GM19023 (cell line): ENCODE measurements at regions not wholly inside any gene's neighbourhood (a gene's known extent, or its start where the extent isn't known, plus 50 kb on each side); places are given as distances from the start of the nearest gene placed in this dataset.
"Not testable (repeated sequence)": the region's sequence is repeated elsewhere in the genome, so short reads cannot be mapped to it uniquely, and the experiment has no call there.

Source experiments
- ATAC-seq: cut with Tn5 transposase; IDR thresholded peaks from one replicate; pipeline ENCODE4 v1.9.1; 2021; ENCODE audit warnings: mild to moderate bottlenecking, moderate library complexity; ENCODE audit not compliant: unreplicated experiment

DNA sequence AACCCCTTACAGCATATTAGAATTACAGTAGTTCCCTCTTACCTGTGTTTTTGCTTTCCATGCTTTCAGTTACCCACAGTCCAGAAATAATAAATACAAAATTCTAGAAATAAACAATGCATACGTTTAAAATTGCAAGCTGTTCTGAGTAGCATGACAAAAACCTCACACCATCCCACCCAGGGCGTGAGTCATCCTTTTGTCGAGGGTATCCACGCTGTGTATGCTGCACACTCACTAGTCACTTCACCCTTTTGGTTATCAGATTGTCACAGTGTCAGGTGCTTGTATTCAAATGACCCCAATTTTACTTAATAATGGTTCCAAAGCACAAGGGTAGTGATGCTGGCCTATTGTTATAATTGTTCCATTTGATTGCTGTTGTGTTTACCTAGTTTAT lies 72.5 kb upstream of the P3H2 start:
- ATAC-seq: no peak

DNA sequence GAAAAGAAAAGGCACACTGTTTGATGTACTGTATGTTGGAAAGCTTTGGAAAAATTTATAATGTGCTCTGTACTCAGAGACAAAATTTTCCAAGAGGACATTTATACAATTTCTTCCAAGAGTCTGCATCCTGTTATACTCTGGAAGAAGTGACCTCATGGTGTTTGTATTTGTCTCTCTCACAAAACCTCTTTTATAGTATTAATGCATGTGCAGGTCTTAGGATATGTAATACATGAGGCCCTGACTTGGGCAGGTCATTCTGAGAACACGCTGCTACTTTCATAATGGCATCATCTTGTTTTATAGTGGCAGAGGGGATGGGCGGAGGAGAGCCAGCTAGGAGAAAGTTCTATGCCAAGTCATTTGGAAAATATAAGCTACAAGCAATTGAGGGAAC lies 72.0 kb upstream of the P3H2 start:
- ATAC-seq: no peak

DNA sequence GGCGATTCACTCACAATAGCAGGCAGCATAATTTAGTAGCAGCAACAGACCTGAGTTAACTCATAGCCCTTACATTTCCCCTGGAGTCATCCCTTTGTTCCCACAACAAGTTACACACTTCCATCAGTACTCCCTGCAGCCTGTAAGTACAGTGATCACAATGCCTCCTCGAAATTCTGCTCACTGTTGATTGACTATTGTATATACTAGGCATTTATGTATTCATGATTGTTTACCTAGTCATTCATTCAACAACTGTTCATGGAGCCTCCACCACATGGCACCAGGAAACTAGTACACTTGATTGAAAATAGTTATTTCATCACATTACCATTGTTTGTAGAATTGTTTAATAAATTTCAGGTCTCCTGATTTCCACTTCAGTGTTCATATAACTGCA lies 71.4 kb upstream of the P3H2 start:
- no peak for ATAC-seq

DNA sequence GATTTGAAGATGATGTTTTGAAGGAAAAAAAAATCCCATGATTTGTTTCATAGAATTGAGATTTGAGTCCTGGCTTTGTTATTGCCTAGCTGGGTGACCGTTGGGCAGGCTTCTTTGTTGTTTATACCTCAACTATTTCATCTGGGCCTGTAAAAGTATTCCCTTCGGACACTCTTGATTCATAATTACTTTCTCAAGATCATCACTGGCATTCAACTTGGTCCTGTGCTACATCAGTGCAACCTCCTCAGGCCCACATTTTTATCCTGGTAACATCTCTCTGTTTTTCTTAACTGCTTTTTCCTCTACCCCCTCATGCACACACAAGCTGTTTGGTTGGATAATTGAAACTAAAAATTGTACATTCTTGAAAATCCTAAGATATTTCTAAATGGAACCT lies 67.5 kb upstream of the P3H2 start:
- ATAC-seq: no peak

DNA sequence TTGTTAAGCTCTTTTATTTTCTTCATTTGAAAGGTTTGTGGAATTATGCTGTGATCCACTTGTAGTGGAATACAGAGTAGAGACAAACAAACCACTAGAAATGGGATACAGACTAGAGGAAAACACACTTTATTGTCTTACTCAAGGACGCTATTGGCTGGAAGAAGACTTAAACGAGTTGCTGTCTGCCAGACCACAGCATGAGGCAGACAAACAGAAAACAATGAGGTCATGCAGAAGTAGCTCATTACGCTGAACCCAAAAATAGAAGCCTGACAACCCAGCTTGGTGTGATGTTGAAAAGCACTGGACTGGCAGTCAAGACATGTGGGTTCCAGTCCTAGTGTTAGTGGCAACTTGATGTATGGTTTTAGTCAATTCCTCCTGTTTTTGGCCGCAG lies 62.4 kb upstream of the P3H2 start:
- no peak for ATAC-seq

DNA sequence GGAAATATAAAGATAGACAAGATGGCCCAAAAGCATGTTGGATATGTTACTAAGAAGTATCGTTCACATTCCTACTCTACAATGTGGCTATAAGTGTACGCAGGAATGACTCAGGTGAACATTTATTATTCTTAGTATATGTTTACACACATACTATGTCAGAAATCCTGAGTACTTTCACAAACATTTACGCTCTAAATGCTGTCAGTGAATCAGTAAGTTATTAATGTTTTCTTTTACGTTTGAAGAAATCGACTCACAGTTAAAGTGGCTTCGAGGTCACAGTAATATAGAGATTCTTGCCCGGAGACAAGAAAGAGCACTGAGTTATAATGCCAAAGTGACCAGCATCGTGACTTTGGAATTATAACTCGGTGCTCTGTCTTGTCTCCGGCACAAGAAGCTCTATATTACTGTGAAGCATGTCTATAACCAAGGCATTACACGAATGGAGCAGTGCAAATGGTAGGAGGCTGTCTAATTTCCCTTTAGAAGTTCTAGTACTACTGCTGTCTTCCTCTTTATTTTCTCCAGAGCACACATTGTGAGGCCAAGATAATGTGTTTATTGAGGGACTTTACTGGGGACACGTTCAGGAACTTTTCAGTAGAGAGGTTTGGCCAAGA lies 61.8 kb upstream of the P3H2 start:
- ATAC-seq: no peak

DNA sequence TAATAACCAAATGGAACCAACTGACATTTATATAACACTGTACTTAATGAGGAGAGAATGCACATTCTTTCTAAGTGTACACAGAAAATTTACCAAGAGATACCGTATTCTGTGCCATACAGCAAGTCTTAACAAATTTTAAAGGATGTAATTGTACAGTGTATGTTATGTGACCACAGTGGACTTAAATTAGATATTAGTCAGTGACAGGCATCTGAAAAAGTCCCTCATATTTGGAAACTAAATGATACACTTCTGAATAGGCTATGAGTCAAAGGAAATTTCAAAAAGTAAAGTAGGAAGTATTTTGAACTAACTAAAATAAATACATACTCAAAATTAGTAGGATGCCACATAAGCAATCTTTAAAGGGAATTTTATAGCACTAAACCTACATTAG lies 59.6 kb upstream of the P3H2 start:
- ATAC-seq: no peak

DNA sequence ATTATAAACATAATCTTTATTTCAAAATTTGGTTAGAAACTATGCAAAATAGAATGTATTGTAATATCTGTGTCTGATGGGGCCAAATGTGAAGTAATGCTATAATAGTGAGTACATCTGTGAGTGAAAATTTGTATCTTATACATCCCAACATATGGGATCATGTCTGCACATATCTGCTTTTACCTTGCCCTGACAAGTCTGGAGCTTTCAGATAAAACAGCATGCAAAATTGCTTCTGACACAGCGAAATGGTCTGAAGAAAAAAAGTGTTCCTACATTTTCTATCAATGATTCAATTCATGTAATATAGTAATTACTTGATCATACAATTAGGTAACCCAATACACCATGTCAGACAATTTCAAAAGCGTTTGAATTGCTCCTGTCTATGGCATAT lies 58.1 kb upstream of the P3H2 start:
- no peak for ATAC-seq

DNA sequence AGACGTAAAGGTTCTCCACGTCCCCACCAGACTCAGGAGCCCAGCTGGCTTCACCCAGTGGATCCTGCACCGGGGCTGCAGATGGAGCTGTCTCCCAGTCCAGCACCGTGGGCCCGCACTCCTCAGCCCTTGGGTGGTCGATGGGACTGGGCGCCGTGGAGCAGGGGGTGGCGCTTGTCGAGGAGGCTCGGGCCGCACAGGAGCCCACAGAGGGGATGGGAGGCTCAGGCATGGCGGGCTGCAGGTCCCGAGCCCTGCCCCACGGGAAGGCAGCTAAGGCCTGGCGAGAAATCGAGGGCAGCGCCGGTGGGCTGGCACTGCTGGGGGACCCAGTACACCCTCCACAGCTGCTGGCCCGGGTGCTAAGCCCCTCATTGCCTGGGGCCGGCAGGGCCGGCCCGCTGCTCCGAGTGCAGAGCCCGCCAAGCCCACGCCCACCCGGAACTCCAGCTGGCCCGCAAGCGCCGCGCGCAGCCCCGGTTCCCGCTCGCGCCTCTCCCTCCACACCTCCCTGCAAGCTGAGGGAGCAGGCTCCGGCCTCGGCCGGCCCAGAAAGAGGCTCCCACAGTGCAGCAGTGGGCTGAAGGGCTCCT lies 56.3 kb upstream of the P3H2 start:
- ATAC-seq: not testable (repeated sequence)

DNA sequence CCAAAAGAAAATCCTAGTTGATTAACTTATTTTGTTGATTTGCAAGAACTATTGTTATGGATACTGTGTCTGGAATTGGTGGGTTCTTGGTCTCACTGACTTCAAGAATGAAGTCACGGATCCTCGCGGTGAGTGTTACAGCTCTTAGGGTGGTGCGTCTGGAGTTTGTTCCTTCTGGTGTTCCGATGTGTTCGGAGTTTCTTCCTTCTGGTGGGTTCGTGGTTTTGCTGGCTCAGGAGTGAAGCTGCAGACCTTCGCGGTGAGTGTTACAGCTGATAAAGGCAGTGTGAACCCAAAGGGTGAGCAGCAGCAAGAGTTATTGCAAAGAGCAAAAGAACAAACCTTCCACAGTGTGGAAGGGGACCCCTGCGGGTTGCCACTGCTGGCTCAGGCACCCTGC lies 55.4 kb upstream of the P3H2 start:
- ATAC-seq: not testable (repeated sequence)

DNA sequence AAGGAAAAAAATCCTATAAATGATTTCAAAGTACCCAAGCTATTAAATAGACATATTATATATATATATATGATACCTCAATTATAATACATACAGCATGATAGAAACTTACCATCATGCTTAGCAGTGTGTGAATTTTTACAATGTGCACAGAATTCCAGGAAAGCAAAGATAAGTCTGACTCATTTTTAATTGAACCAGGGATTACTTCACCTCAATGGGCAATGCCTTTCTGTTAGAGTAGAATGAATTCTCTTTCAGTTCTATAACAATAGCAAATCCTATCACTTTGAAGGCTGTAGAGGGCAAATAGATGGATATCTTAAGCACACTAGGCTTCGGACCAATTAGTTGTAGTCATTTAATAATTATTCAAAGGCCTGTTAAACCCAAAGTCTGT lies 54.8 kb upstream of the P3H2 start:
- no peak for ATAC-seq

DNA sequence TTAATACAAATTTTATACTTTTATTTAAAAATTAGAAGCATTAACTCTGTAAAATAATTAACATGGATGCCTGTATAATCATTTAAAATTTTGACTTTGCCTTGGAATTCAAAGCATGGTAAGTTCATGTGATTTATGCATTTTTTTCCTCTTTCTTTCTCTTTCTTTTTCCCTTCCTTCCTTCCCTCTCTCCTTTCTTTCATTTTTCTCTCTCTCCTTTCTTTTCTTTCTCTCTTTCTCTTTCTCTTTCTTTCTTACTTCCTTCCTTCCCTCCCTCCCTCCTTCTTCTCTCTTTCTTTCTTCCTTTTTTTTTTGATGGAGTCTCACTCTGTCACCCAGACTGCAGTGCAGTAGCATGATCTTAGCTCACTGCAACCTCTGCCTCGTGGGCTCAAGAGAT lies 53.8 kb upstream of the P3H2 start:
- no peak for ATAC-seq

DNA sequence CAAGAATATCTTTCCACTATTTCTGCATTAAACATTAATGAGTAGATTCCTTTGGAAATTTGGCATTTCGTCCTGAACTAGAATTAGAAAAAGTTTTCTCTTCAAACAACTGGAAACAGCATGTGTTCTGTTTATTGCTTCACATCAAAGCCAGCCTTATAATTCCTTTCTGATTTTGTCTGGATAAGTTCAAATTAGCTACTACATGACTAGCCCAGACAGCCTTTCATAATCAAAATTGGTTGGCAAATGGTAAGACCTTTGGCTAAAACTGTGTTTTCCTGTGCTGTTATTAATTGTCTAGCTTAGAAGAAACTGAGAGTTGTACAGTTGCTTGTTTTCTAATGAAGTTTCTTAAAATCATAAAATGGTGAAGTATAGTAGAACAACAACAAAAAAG lies 52.7 kb upstream of the P3H2 start:
- ATAC-seq: no peak

DNA sequence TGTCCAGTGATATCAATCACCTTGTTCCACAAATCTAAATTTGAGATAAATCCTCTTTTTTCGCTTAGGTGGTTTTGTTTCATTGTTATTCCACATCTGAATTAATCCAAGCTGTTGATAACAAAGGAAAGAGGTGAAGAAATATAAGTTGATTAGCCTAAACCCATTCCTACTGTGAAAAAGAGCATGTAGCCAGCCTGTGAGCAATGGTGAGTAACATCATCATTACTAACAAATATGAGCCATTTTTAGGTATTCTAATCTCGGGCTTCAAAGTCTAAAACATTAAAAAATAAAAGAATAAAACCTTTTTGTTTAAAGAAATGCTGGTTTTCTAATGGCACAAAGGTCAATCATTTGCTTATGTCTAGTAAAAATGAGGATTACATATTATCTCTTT lies 52.1 kb upstream of the P3H2 start:
- no peak for ATAC-seq
